ENCODE measurements at regions not wholly inside any gene's neighbourhood (a gene's known extent, or its start where the extent isn't known, plus 50 kb on each side); places are given as distances from the start of the nearest gene placed in this dataset.

GRCh38 chr2:228590681-228591080 lies 409.2 kb upstream of the SPHKAP start:
- TF ChIP-seq MNT (IDR thresholded peaks at IDR 0.05): no peak
- TF ChIP-seq, protein P1, sequence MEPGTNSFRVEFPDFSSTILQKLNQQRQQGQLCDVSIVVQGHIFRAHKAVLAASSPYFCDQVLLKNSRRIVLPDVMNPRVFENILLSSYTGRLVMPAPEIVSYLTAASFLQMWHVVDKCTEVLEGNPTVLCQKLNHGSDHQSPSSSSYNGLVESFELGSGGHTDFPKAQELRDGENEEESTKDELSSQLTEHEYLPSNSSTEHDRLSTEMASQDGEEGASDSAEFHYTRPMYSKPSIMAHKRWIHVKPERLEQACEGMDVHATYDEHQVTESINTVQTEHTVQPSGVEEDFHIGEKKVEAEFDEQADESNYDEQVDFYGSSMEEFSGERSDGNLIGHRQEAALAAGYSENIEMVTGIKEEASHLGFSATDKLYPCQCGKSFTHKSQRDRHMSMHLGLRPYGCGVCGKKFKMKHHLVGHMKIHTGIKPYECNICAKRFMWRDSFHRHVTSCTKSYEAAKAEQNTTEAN (CRISPR knock-in tag; conservative IDR thresholded peaks at IDR 0.05): no peak
- no peak for TF ChIP-seq TOE1 (CRISPR knock-in tag; IDR thresholded peaks at IDR 0.05)
- no peak for TF ChIP-seq ZNF232 (CRISPR knock-in tag; IDR thresholded peaks at IDR 0.05; ENCODE audit: borderline replicate concordance)
- no peak for TF ChIP-seq POLR2A (IDR thresholded peaks at IDR 0.05; ENCODE audit: insufficient read depth in 1 of 2, low read depth in 2 of 2, low read length in 2 of 2)
- TF ChIP-seq PREB (CRISPR knock-in tag; IDR thresholded peaks at IDR 0.05): no peak
- TF ChIP-seq NR3C1 (CRISPR knock-in tag; IDR thresholded peaks at IDR 0.05): no peak
- no peak for TF ChIP-seq HNF4G (IDR thresholded peaks at IDR 0.05; ENCODE audit: borderline replicate concordance, low read depth, low read length)
- no peak for TF ChIP-seq HNF4G (CRISPR knock-in tag; IDR thresholded peaks at IDR 0.05; ENCODE audit: borderline replicate concordance, low read depth)

All from HepG2 (cell line).